ENCODE measurements at regions not wholly inside any gene's neighbourhood (a gene's known extent, or its start where the extent isn't known, plus 50 kb on each side); places are given as distances from the start of the nearest gene placed in this dataset.
A peak's percentile ranks its signal among the peaks of the same experiment; 100 is the strongest.
"Not testable (repeated sequence)": the region's sequence is repeated elsewhere in the genome, so short reads cannot be mapped to it uniquely, and the experiment has no call there.

DNA sequence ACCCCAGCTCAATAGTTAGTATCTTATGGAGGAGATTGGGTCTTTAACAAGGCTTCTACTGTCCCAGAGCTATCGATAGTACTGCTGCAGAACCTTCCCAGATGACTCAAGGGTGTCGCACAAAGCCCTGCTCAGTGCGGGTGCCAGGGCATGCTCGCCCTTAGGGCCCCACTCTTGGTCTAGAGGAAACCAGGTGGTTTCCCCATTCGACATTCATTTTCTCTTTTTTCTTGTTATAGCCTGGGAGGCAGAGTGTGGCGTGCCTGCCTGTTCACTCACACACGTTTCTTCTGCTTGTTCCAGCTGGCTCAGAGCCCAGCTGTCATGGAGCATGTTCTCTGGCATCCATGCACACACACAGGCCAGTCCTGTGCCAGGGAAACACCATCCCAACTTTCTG is 144.5 kb downstream of the SMIM20 start:
- intact Hi-C loops (cut with DNase I) = no loop called here
- no peaks in the 10 kb centered on the region for H3K36me3 ChIP-seq

GRCh38 chr4:26059391-26060154 is 145.6 kb downstream of the SMIM20 start:
- no peak for TF ChIP-seq CTCF (IDR thresholded peaks at IDR 0.05)
- TF ChIP-seq POLR2AphosphoS5 (IDR thresholded peaks at IDR 0.05; ENCODE audit: insufficient read depth in 1 of 2, low read depth in 1 of 2) = no peak
- no peak for TF ChIP-seq POLR2A (IDR thresholded peaks at IDR 0.05)
- no peaks in the 10 kb centered on the region for H3K27me3 ChIP-seq
- no peak for DNase-seq (ENCODE audit: extremely low spot score in 2 of 2)
- H3K36me3 ChIP-seq = no peaks in the 10 kb centered on the region
- H3K27ac ChIP-seq = no peak overlapping the region
- intact Hi-C loops (cut with DNase I) = no loop called here
- no peak overlapping the region for H3K4me3 ChIP-seq
- H3K9me3 ChIP-seq = no peaks in the 10 kb centered on the region
- no peaks in the 10 kb centered on the region for H3K4me1 ChIP-seq

More for the DNA sequence above, 144.5 kb downstream of the SMIM20 start:
- no peak overlapping the region for H3K27ac ChIP-seq
- no peak for DNase-seq (ENCODE audit: extremely low spot score in 2 of 2)
- H3K27me3 ChIP-seq = no peaks in the 10 kb centered on the region
- TF ChIP-seq CTCF (IDR thresholded peaks at IDR 0.05) (no peak), POLR2AphosphoS5 (IDR thresholded peaks at IDR 0.05; ENCODE audit: insufficient read depth in 1 of 2, low read depth in 1 of 2) (no peak), POLR2A (IDR thresholded peaks at IDR 0.05) (no peak)
- no peaks in the 10 kb centered on the region for H3K9me3 ChIP-seq
- H3K4me3 ChIP-seq = no peak overlapping the region
- no peaks in the 10 kb centered on the region for H3K4me1 ChIP-seq

GRCh38 chr4:26060286-26060685 is 146.3 kb downstream of the SMIM20 start:
- Histone ChIP-seq H3K9me3 (no peaks in the 10 kb centered on the region), H3K4me1 (no peaks in the 10 kb centered on the region), H3K36me3 (no peaks in the 10 kb centered on the region), H3K27ac (no peak overlapping the region), H3K27me3 (no peaks in the 10 kb centered on the region), H3K4me3 (no peak overlapping the region)
- no peak for TF ChIP-seq CTCF (IDR thresholded peaks at IDR 0.05)
- TF ChIP-seq POLR2A (IDR thresholded peaks at IDR 0.05) = no peak
- TF ChIP-seq POLR2AphosphoS5 (IDR thresholded peaks at IDR 0.05; ENCODE audit: insufficient read depth in 1 of 2, low read depth in 1 of 2) = no peak
- intact Hi-C loops (cut with DNase I) = no loop called here
- no peak for DNase-seq (ENCODE audit: extremely low spot score in 2 of 2)

- no peak for TF ChIP-seq POLR2A (IDR thresholded peaks at IDR 0.05)
- TF ChIP-seq CTCF (IDR thresholded peaks at IDR 0.05) = peak in 1 of 3 experiments; percentile 37
- TF ChIP-seq POLR2AphosphoS5 (IDR thresholded peaks at IDR 0.05; ENCODE audit: insufficient read depth in 1 of 2, low read depth in 1 of 2) = no peak
- Histone ChIP-seq H3K4me1 (no peaks in the 10 kb centered on the region), H3K27me3 (no peaks in the 10 kb centered on the region), H3K36me3 (no peaks in the 10 kb centered on the region), H3K27ac (no peak overlapping the region), H3K4me3 (no peak overlapping the region), H3K9me3 (no peaks in the 10 kb centered on the region)
- no peak for DNase-seq (ENCODE audit: extremely low spot score in 2 of 2)
- intact Hi-C loops (cut with DNase I) = no loop called here
Measured at GRCh38 chr4:26061248-26061986, 147.4 kb downstream of the SMIM20 start.

DNA sequence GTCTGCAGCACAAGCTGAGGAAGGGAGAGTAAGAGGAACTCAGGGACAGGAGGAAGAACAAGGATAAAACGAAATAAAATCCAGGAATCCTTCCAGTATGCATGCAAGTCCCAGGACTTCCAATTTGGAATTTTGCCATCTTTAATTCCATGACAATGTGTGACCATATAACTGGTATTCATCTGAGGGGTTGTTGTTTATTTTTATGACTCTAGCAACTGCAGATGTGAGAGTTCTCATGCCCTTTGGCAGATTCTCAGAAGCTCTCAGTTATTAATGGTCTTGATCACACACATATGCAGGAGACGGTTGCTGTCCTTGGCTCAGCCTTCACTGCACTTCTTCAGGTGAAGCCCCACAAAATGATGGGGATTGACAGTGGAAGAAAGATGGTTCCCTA is 148.2 kb downstream of the SMIM20 start:
- Histone ChIP-seq H3K9me3 (no peaks in the 10 kb centered on the region), H3K27ac (no peak overlapping the region), H3K36me3 (no peaks in the 10 kb centered on the region), H3K27me3 (no peaks in the 10 kb centered on the region), H3K4me3 (no peak overlapping the region), H3K4me1 (no peaks in the 10 kb centered on the region)
- no peak for DNase-seq (ENCODE audit: extremely low spot score in 2 of 2)
- intact Hi-C loops (cut with DNase I) = no loop called here
- no peak for TF ChIP-seq CTCF (IDR thresholded peaks at IDR 0.05)
- TF ChIP-seq POLR2A (IDR thresholded peaks at IDR 0.05) = no peak
- no peak for TF ChIP-seq POLR2AphosphoS5 (IDR thresholded peaks at IDR 0.05; ENCODE audit: insufficient read depth in 1 of 2, low read depth in 1 of 2)

DNA sequence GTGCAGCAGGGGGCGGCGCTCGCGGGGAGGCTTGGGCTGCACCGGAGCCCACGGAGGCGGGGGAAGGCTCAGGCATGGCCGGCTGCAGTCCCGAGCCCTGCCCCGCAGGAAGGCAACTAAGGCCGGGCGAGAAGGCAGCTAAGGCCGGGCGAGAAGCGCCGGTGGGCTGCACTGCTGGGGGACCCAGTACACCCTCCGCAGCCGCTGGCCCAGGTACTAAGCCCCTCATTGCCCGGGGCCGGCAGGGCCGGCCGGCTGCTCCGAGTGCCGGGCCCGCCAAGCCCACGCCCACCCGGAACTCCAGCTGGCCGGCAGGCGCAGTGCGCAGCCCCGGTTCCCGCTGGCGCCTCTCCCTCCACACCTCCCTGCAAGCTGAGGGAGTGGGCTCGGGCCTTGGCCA is 150.0 kb downstream of the SMIM20 start:
- not testable (repeated sequence) for DNase-seq (ENCODE audit: extremely low spot score in 2 of 2)

More for the DNA sequence above, 150.0 kb downstream of the SMIM20 start:
- H3K4me1 ChIP-seq; H3K4me3 ChIP-seq; H3K36me3 ChIP-seq; H3K27ac ChIP-seq; H3K27me3 ChIP-seq; intact Hi-C loops (cut with DNase I); H3K9me3 ChIP-seq: not testable (repeated sequence)

All from vagina (tissue), 2 donors.